ENCODE measurements at regions not wholly inside any gene's neighbourhood (a gene's known extent, or its start where the extent isn't known, plus 50 kb on each side); places are given as distances from the start of the nearest gene placed in this dataset.

DNA sequence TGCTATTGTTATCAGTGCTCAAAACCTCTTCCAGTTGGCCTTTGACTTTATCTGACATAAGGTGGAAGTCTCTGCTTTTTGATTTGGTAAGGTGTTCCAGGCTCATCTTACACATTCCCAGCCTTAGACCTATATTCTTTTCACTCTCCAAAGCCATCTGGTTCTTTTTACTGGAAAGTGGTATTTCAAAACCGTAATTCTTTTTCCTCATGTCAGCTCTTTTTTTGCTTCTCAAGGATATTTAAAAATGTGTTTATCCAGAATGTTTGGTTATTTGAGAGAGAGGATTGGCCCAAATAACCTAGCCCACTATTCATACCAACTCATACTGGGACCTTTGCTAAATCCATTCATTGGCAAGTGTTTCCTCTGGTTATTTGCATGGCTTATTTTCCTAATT, 411.2 kb upstream of the PIK3C3 start:
- TF ChIP-seq, protein P1, sequence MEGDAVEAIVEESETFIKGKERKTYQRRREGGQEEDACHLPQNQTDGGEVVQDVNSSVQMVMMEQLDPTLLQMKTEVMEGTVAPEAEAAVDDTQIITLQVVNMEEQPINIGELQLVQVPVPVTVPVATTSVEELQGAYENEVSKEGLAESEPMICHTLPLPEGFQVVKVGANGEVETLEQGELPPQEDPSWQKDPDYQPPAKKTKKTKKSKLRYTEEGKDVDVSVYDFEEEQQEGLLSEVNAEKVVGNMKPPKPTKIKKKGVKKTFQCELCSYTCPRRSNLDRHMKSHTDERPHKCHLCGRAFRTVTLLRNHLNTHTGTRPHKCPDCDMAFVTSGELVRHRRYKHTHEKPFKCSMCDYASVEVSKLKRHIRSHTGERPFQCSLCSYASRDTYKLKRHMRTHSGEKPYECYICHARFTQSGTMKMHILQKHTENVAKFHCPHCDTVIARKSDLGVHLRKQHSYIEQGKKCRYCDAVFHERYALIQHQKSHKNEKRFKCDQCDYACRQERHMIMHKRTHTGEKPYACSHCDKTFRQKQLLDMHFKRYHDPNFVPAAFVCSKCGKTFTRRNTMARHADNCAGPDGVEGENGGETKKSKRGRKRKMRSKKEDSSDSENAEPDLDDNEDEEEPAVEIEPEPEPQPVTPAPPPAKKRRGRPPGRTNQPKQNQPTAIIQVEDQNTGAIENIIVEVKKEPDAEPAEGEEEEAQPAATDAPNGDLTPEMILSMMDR (IDR thresholded peaks at IDR 0.05; ENCODE audit: control extremely low read depth in 1 of 3, insufficient read depth in 1 of 3, low read depth in 1 of 3, low read length in 3 of 3), result no peak
- no peak for TF ChIP-seq POLR2AphosphoS5 (IDR thresholded peaks at IDR 0.05; ENCODE audit: low read depth, low read length)
- no peak for TF ChIP-seq EGR1 (IDR thresholded peaks at IDR 0.05; ENCODE audit: borderline replicate concordance, low read depth, low read length)
- no peak for TF ChIP-seq JUND (IDR thresholded peaks at IDR 0.05; ENCODE audit: low read length)
- no peak for TF ChIP-seq TAF1 (IDR thresholded peaks at IDR 0.05; ENCODE audit: low read depth, low read length)
- no peak for TF ChIP-seq EZH2 (IDR thresholded peaks at IDR 0.05; ENCODE audit: low read depth, low read length, severe bottlenecking)
- TF ChIP-seq CHD2 (IDR thresholded peaks at IDR 0.05; ENCODE audit: low read length), result no peak

Measured in H1 (cell line).